Effector memory CD8-positive, alpha-beta T cell (primary cell): ENCODE measurements at regions not wholly inside any gene's neighbourhood (a gene's known extent, or its start where the extent isn't known, plus 50 kb on each side); places are given as distances from the start of the nearest gene placed in this dataset.

ENCODE experiments used
- ATAC-seq: fragments of 150-1000 bp; cut with Tn5 transposase; replicated peaks from 2 replicates; pipeline ENCODE4 v1.10.0; 2021; ENCODE audit warnings: mild to moderate bottlenecking, moderate library complexity
- DNase-seq, 3 experiments: peaks; one replicate each; pipeline ENCODE4 v3.0.0; 2021
- H3K27ac Mint-ChIP-seq, 2 donors: one replicate each; pipeline ENCODE4 v1.8.0; 2022; ENCODE audit warnings: mild to moderate bottlenecking in 2 of 2, mixed read lengths in 2 of 2, moderate library complexity in 2 of 2
- H3K27me3 Mint-ChIP-seq, 2 donors: one replicate each; pipeline ENCODE4 v1.8.0; 2022; ENCODE audit warnings: mixed read lengths in 2 of 2
- H3K36me3 Mint-ChIP-seq: one replicate; pipeline ENCODE4 v1.8.0; 2022; ENCODE audit warnings: mild to moderate bottlenecking, moderate library complexity, mixed read lengths; ENCODE audit not compliant: insufficient read depth
- H3K4me1 Mint-ChIP-seq, 2 donors: one replicate each; pipeline ENCODE4 v1.8.0; 2022; ENCODE audit warnings: low read depth in 2 of 2, mixed read lengths in 2 of 2
- H3K4me3 Mint-ChIP-seq, 2 donors: one replicate each; pipeline ENCODE4 v1.8.0; 2022; ENCODE audit warnings: mild to moderate bottlenecking in 2 of 2, mixed read lengths in 2 of 2, moderate library complexity in 2 of 2
- H3K9me3 Mint-ChIP-seq, 2 donors: one replicate each; pipeline ENCODE4 v1.8.0; 2022; ENCODE audit warnings: mixed read lengths in 2 of 2

GRCh38 chr2:234631646-234632514 lies 135.0 kb upstream of the ARL4C start:
- Mint-ChIP-seq H3K27ac (no peak overlapping the region), H3K4me3 (no peak overlapping the region), H3K27me3 (peaks cover 50 to 61% of the 10 kb centered on the region in 2 donors), H3K9me3 (no peaks in the 10 kb centered on the region), H3K36me3 (no peaks in the 10 kb centered on the region), H3K4me1 (no peaks in the 10 kb centered on the region)
- no peak for ATAC-seq
- no peak for DNase-seq

- H3K4me1 Mint-ChIP-seq: no peaks in the 10 kb centered on the region
- H3K27ac Mint-ChIP-seq: no peak overlapping the region
Observed at GRCh38 chr2:234630801-234631261, 133.9 kb upstream of the ARL4C start.

GRCh38 chr2:234629596-234629995 lies 132.7 kb upstream of the ARL4C start:
- DNase-seq (no peak), ATAC-seq (no peak)
- Mint-ChIP-seq H3K9me3 (no peaks in the 10 kb centered on the region), H3K36me3 (no peaks in the 10 kb centered on the region), H3K27me3 (peaks cover 55 to 65% of the 10 kb centered on the region in 2 donors), H3K4me1 (no peaks in the 10 kb centered on the region), H3K4me3 (no peak overlapping the region), H3K27ac (no peak overlapping the region)

More at GRCh38 chr2:234630801-234631261, 133.9 kb upstream of the ARL4C start:
- Mint-ChIP-seq H3K27me3 (peaks cover 59 to 62% of the 10 kb centered on the region in 2 donors), H3K9me3 (no peaks in the 10 kb centered on the region), H3K36me3 (no peaks in the 10 kb centered on the region), H3K4me3 (no peak overlapping the region)
- ATAC-seq (no peak), DNase-seq (no peak)

- no peak for DNase-seq
- Mint-ChIP-seq H3K9me3 (no peaks in the 10 kb centered on the region), H3K4me3 (no peak overlapping the region), H3K27ac (no peak overlapping the region), H3K27me3 (peaks cover 49 to 62% of the 10 kb centered on the region in 2 donors), H3K4me1 (no peaks in the 10 kb centered on the region), H3K36me3 (no peaks in the 10 kb centered on the region)
- no peak for ATAC-seq
Observed at GRCh38 chr2:234628953-234629352, 132.1 kb upstream of the ARL4C start.

GRCh38 chr2:234627308-234627707 lies 130.4 kb upstream of the ARL4C start:
- H3K27ac Mint-ChIP-seq: no peak overlapping the region
- no peaks in the 10 kb centered on the region for H3K4me1 Mint-ChIP-seq
- H3K4me3 Mint-ChIP-seq: no peak overlapping the region
- H3K27me3 Mint-ChIP-seq: peaks cover 34 to 46% of the 10 kb centered on the region in 2 donors
- no peaks in the 10 kb centered on the region for H3K9me3 Mint-ChIP-seq
- ATAC-seq: no peak
- no peak for DNase-seq
- no peaks in the 10 kb centered on the region for H3K36me3 Mint-ChIP-seq

- no peak overlapping the region for H3K27ac Mint-ChIP-seq
- no peaks in the 10 kb centered on the region for H3K9me3 Mint-ChIP-seq
- no peaks in the 10 kb centered on the region for H3K36me3 Mint-ChIP-seq
- H3K27me3 Mint-ChIP-seq: peaks cover 28 to 39% of the 10 kb centered on the region in 2 donors
- no peak overlapping the region for H3K4me3 Mint-ChIP-seq
- DNase-seq (no peak), ATAC-seq (no peak)
- H3K4me1 Mint-ChIP-seq: no peaks in the 10 kb centered on the region
Observed at GRCh38 chr2:234626566-234627130, 129.8 kb upstream of the ARL4C start.

- H3K9me3 Mint-ChIP-seq: no peaks in the 10 kb centered on the region
- H3K36me3 Mint-ChIP-seq: no peaks in the 10 kb centered on the region
- ATAC-seq: no peak
Observed at GRCh38 chr2:234625626-234626250, 128.9 kb upstream of the ARL4C start.

GRCh38 chr2:234623521-234623991 lies 126.7 kb upstream of the ARL4C start:
- Mint-ChIP-seq H3K4me1 (peaks cover 8 to 10% of the 10 kb centered on the region in 2 donors), H3K4me3 (no peak overlapping the region)
- ATAC-seq: no peak

More at GRCh38 chr2:234625626-234626250, 128.9 kb upstream of the ARL4C start:
- Mint-ChIP-seq H3K27ac (no peak overlapping the region), H3K27me3 (peaks cover 25 to 36% of the 10 kb centered on the region in 2 donors), H3K4me1 (no peaks in the 10 kb centered on the region), H3K4me3 (no peak overlapping the region)
- DNase-seq: no peak

GRCh38 chr2:234621120-234621519 lies 124.2 kb upstream of the ARL4C start:
- ATAC-seq (no peak), DNase-seq (no peak)
- peaks cover 0 to 7% of the 10 kb centered on the region in 2 donors for H3K27me3 Mint-ChIP-seq
- peaks cover 8 to 10% of the 10 kb centered on the region in 2 donors for H3K4me1 Mint-ChIP-seq
- no peak overlapping the region for H3K4me3 Mint-ChIP-seq
- no peaks in the 10 kb centered on the region for H3K36me3 Mint-ChIP-seq
- H3K9me3 Mint-ChIP-seq: no peaks in the 10 kb centered on the region
- no peak overlapping the region for H3K27ac Mint-ChIP-seq

More at GRCh38 chr2:234623521-234623991, 126.7 kb upstream of the ARL4C start:
- DNase-seq: no peak
- Mint-ChIP-seq H3K9me3 (no peaks in the 10 kb centered on the region), H3K27me3 (peaks cover 13 to 23% of the 10 kb centered on the region in 2 donors), H3K27ac (no peak overlapping the region), H3K36me3 (no peaks in the 10 kb centered on the region)

GRCh38 chr2:234620018-234620417 lies 123.1 kb upstream of the ARL4C start:
- Mint-ChIP-seq H3K9me3 (no peaks in the 10 kb centered on the region), H3K4me3 (peak overlapping the region; percentile 1 to 9), H3K36me3 (no peaks in the 10 kb centered on the region), H3K27ac (no peak overlapping the region), H3K27me3 (peaks cover 4 to 6% of the 10 kb centered on the region in 2 donors), H3K4me1 (peaks cover 8 to 10% of the 10 kb centered on the region in 2 donors)
- DNase-seq (no peak), ATAC-seq (peak; percentile 26)

- DNase-seq (no peak), ATAC-seq (no peak)
- no peak overlapping the region for H3K4me3 Mint-ChIP-seq
- H3K27ac Mint-ChIP-seq: no peak overlapping the region
- H3K36me3 Mint-ChIP-seq: no peaks in the 10 kb centered on the region
- peaks cover 0 to 3% of the 10 kb centered on the region in 2 donors for H3K9me3 Mint-ChIP-seq
- peaks cover 8 to 10% of the 10 kb centered on the region in 2 donors for H3K4me1 Mint-ChIP-seq
- H3K27me3 Mint-ChIP-seq: peaks cover 15 to 27% of the 10 kb centered on the region in 2 donors
Observed at GRCh38 chr2:234615643-234616356, 118.9 kb upstream of the ARL4C start.

GRCh38 chr2:234611209-234611608 lies 114.3 kb upstream of the ARL4C start:
- Mint-ChIP-seq H3K36me3 (no peaks in the 10 kb centered on the region), H3K4me3 (no peak overlapping the region), H3K9me3 (peaks cover 0 to 3% of the 10 kb centered on the region in 2 donors), H3K4me1 (peaks cover 0 to 3% of the 10 kb centered on the region in 2 donors), H3K27ac (no peak overlapping the region), H3K27me3 (peaks cover 54 to 57% of the 10 kb centered on the region in 2 donors)
- no peak for ATAC-seq
- no peak for DNase-seq

GRCh38 chr2:234608946-234609345 lies 112.1 kb upstream of the ARL4C start:
- H3K4me1 Mint-ChIP-seq: peaks cover 0 to 3% of the 10 kb centered on the region in 2 donors
- DNase-seq (no peak), ATAC-seq (no peak)
- no peak overlapping the region for H3K4me3 Mint-ChIP-seq
- peaks cover 66 to 67% of the 10 kb centered on the region in 2 donors for H3K27me3 Mint-ChIP-seq
- no peaks in the 10 kb centered on the region for H3K36me3 Mint-ChIP-seq
- H3K9me3 Mint-ChIP-seq: peaks cover 0 to 3% of the 10 kb centered on the region in 2 donors
- H3K27ac Mint-ChIP-seq: no peak overlapping the region
